ENCODE measurements at regions not wholly inside any gene's neighbourhood (a gene's known extent, or its start where the extent isn't known, plus 50 kb on each side); places are given as distances from the start of the nearest gene placed in this dataset.

- TF ChIP-seq TOE1 (IDR thresholded peaks at IDR 0.05; ENCODE audit: borderline replicate concordance) (peak; percentile 54; the same call in 1 of the 2 replicates), TOE1 (CRISPR knock-in tag; IDR thresholded peaks at IDR 0.05; ENCODE audit: borderline replicate concordance, low read depth) (no peak)
These were observed 149.6 kb upstream of the TNRC6C start (continued) for GRCh38 chr17:77808686-77809425.

- DNase-seq (ENCODE audit: extremely low read depth in 1 of 4, low spot score in 3 of 4): no peak
- intact Hi-C loops (cut with micrococcal nuclease): no loop called here
- Histone ChIP-seq H3K79me2 (ENCODE audit: control insufficient read depth, insufficient read depth, low read length) (no peaks in the 10 kb centered on the region), H3K4me3 (no peak overlapping the region), H3K27me3 (ENCODE audit: control insufficient read depth in 2 of 2, insufficient read depth in 2 of 2, low read length in 2 of 2) (peaks cover 18 to 41% of the 10 kb centered on the region in 2 experiments), H2AFZ (ENCODE audit: low read depth, low read length) (no peak overlapping the region), H3K9ac (ENCODE audit: insufficient read depth in 1 of 2, low read depth in 2 of 2, low read length in 2 of 2) (no peak overlapping the region), H3K9me1 (ENCODE audit: control insufficient read depth, insufficient read depth, low read length) (peaks cover 3% of the 10 kb centered on the region), H3K9me3 (replicated peaks; ENCODE audit: control insufficient read depth, insufficient read depth, low read depth, low read length) (no peaks in the 10 kb centered on the region; the same call in none of the 2 replicates), H3K36me3 (ENCODE audit: control insufficient read depth, insufficient read depth, low read length) (no peaks in the 10 kb centered on the region), H4K20me1 (replicated peaks; ENCODE audit: control insufficient read depth, insufficient read depth, low read length) (0 out of 2 replicates have a peak, but pooled peaks cover 1% of the 10 kb centered on the region), H3K4me1 (replicated peaks in 1 of 2; ENCODE audit: control insufficient read depth in 2 of 2, insufficient read depth in 2 of 2, low read length in 2 of 2) (no peaks in the 10 kb centered on the region), H3K4me2 (ENCODE audit: insufficient read depth, low read length) (no peak overlapping the region), H3K27ac (ENCODE audit: extremely low read depth, low read depth, low read length) (no peak overlapping the region)
- no peak for ATAC-seq
- peak; percentile 11 for FAIRE-seq
- BruUV-seq (replicated peaks): no TSS peak
- in situ Hi-C loops (cut with MboI): no loop called here
- ChIA-PET CTCF (ENCODE audit: low intra/inter-chr PET ratio) (no interaction called here), POLR2A (interaction anchor here (0.6 kb wide), 1 partner anchor 1241 kb away, joined by 3 read pairs; no protein-coding TSS in a partner anchor)
- 0% methylated on average over 2 of the region's 2 CpGs for WGBS (ENCODE audit: insufficient coverage, low coverage, missing lambda C conversion rate)
- TF ChIP-seq SRSF1 (IDR thresholded peaks at IDR 0.05; ENCODE audit: low read depth, low read length) (no peak), ZKSCAN8 (CRISPR knock-in tag; IDR thresholded peaks at IDR 0.05) (no peak), ZNF696 (CRISPR knock-in tag; conservative IDR thresholded peaks at IDR 0.05) (no peak), ZC3H11A (IDR thresholded peaks at IDR 0.05; ENCODE audit: low read depth, low read length) (no peak), CREBBP (IDR thresholded peaks at IDR 0.05; ENCODE audit: low read depth, low read length) (no peak), KDM1A (IDR thresholded peaks at IDR 0.05) (peak; percentile 70 to 81; a peak in 3 of 4 replicates), SRSF7 (optimal IDR thresholded peaks at IDR 0.05; ENCODE audit: low read depth, low read length) (no peak), CTBP1 (IDR thresholded peaks at IDR 0.05; ENCODE audit: borderline replicate concordance) (peak; percentile 58; the same call in 1 of the 2 replicates), ARNT (IDR thresholded peaks at IDR 0.05) (no peak), IFI16 (CRISPR knock-in tag; IDR thresholded peaks at IDR 0.05) (no peak), KLF1 (tag; IDR thresholded peaks at IDR 0.05) (no peak), ZFPM2 (CRISPR knock-in tag; IDR thresholded peaks at IDR 0.05) (no peak), JUNB (CRISPR knock-in tag; conservative IDR thresholded peaks at IDR 0.05) (no peak), ZNF764 (CRISPR knock-in tag; IDR thresholded peaks at IDR 0.05; ENCODE audit: low read depth) (no peak), KAT8 (IDR thresholded peaks at IDR 0.05; ENCODE audit: low read depth) (no peak)
- TF ChIP-seq, protein P1, sequence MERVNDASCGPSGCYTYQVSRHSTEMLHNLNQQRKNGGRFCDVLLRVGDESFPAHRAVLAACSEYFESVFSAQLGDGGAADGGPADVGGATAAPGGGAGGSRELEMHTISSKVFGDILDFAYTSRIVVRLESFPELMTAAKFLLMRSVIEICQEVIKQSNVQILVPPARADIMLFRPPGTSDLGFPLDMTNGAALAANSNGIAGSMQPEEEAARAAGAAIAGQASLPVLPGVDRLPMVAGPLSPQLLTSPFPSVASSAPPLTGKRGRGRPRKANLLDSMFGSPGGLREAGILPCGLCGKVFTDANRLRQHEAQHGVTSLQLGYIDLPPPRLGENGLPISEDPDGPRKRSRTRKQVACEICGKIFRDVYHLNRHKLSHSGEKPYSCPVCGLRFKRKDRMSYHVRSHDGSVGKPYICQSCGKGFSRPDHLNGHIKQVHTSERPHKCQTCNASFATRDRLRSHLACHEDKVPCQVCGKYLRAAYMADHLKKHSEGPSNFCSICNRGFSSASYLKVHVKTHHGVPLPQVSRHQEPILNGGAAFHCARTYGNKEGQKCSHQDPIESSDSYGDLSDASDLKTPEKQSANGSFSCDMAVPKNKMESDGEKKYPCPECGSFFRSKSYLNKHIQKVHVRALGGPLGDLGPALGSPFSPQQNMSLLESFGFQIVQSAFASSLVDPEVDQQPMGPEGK (CRISPR knock-in tag; IDR thresholded peaks at IDR 0.05; ENCODE audit: borderline replicate concordance): no peak
- TF ChIP-seq, protein P2, sequence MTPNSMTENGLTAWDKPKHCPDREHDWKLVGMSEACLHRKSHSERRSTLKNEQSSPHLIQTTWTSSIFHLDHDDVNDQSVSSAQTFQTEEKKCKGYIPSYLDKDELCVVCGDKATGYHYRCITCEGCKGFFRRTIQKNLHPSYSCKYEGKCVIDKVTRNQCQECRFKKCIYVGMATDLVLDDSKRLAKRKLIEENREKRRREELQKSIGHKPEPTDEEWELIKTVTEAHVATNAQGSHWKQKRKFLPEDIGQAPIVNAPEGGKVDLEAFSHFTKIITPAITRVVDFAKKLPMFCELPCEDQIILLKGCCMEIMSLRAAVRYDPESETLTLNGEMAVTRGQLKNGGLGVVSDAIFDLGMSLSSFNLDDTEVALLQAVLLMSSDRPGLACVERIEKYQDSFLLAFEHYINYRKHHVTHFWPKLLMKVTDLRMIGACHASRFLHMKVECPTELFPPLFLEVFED (CRISPR knock-in tag; conservative IDR thresholded peaks at IDR 0.05): peak; percentile 68; the same call in 1 of the 2 replicates
These were observed 148.7 kb upstream of the TNRC6C start for GRCh38 chr17:77809814-77810213.
